ENCODE measurements at regions not wholly inside any gene's neighbourhood (a gene's known extent, or its start where the extent isn't known, plus 50 kb on each side); places are given as distances from the start of the nearest gene placed in this dataset.

- TF ChIP-seq GABPA (IDR thresholded peaks at IDR 0.05; ENCODE audit: low read depth) (no peak), CTCF (IDR thresholded peaks at IDR 0.05; ENCODE audit: insufficient read depth, low read length) (no peak), REST (IDR thresholded peaks at IDR 0.05; ENCODE audit: insufficient replicate concordance, low read depth) (no peak), POLR2AphosphoS5 (IDR thresholded peaks at IDR 0.05; ENCODE audit: low read depth) (no peak), SPI1 (IDR thresholded peaks at IDR 0.05; ENCODE audit: borderline replicate concordance, low read depth) (no peak)
- no peak for DNase-seq (ENCODE audit: low read depth in 1 of 2, low spot score in 1 of 2)
- no peak overlapping the region for H3K4me3 ChIP-seq (replicated peaks; ENCODE audit: insufficient read depth, low read length)
- H3K27ac ChIP-seq (replicated peaks) = peak overlapping the region; percentile 63
- no peaks in the 10 kb centered on the region for H3K27me3 ChIP-seq (ENCODE audit: insufficient read depth, poor library complexity, severe bottlenecking)
Measured at GRCh38 chr12:111171345-111171744, 197.6 kb downstream of the PHETA1 start.

GRCh38 chr12:111170543-111170942, 198.4 kb downstream of the PHETA1 start:
- Histone ChIP-seq H3K27ac (replicated peaks) (peak overlapping the region; percentile 63), H3K27me3 (ENCODE audit: insufficient read depth, poor library complexity, severe bottlenecking) (no peaks in the 10 kb centered on the region), H3K4me3 (replicated peaks; ENCODE audit: insufficient read depth, low read length) (no peak overlapping the region)
- peak; percentile 92 to 93 for DNase-seq (ENCODE audit: low read depth in 1 of 2, low spot score in 1 of 2)
- TF ChIP-seq GABPA (IDR thresholded peaks at IDR 0.05; ENCODE audit: low read depth) (no peak), POLR2AphosphoS5 (IDR thresholded peaks at IDR 0.05; ENCODE audit: low read depth) (peak; percentile 67), CTCF (IDR thresholded peaks at IDR 0.05; ENCODE audit: insufficient read depth, low read length) (no peak), SPI1 (IDR thresholded peaks at IDR 0.05; ENCODE audit: borderline replicate concordance, low read depth) (peak; percentile 100), REST (IDR thresholded peaks at IDR 0.05; ENCODE audit: insufficient replicate concordance, low read depth) (no peak)

GRCh38 chr12:111169456-111169855, 199.4 kb downstream of the PHETA1 start:
- Histone ChIP-seq H3K4me3 (replicated peaks; ENCODE audit: insufficient read depth, low read length) (no peak overlapping the region), H3K27me3 (ENCODE audit: insufficient read depth, poor library complexity, severe bottlenecking) (no peaks in the 10 kb centered on the region), H3K27ac (replicated peaks) (peak overlapping the region; percentile 61)
- DNase-seq (ENCODE audit: low read depth in 1 of 2, low spot score in 1 of 2) = no peak
- TF ChIP-seq CTCF (IDR thresholded peaks at IDR 0.05; ENCODE audit: insufficient read depth, low read length) (no peak), SPI1 (IDR thresholded peaks at IDR 0.05; ENCODE audit: borderline replicate concordance, low read depth) (no peak), POLR2AphosphoS5 (IDR thresholded peaks at IDR 0.05; ENCODE audit: low read depth) (no peak), REST (IDR thresholded peaks at IDR 0.05; ENCODE audit: insufficient replicate concordance, low read depth) (no peak), GABPA (IDR thresholded peaks at IDR 0.05; ENCODE audit: low read depth) (no peak)

Data from HL-60 (cell line).